Astrocyte (in vitro differentiated cells and primary cell): ENCODE measurements at regions not wholly inside any gene's neighbourhood (a gene's known extent, or its start where the extent isn't known, plus 50 kb on each side); places are given as distances from the start of the nearest gene placed in this dataset.

Source experiments
- DNase-seq: peaks from one replicate; pipeline ENCODE4 v3.0.0-alpha.2; 2010; ENCODE audit warnings: low read depth
- FAIRE-seq: peaks from 2 replicates; lab custom pipeline; 2011; peaks lifted over from hg19 to GRCh38; lab: Jason Lieb, UNC
- H2AFZ ChIP-seq: 2 replicates; pipeline ENCODE4 v1.6.0; 2012; ENCODE audit warnings: low read depth, low read length, inconsistent platforms
- H3K27ac ChIP-seq: 2 replicates; pipeline ENCODE4 v1.5.1; 2011; ENCODE audit warnings: low read depth, low read length, inconsistent platforms
- H3K27me3 ChIP-seq: 2 replicates; pipeline ENCODE4 v1.6.0; 2011; ENCODE audit warnings: low read length, inconsistent platforms; ENCODE audit not compliant: insufficient read depth
- H3K36me3 ChIP-seq: 2 replicates; pipeline ENCODE4 v1.5.1; 2011; ENCODE audit warnings: low read length, inconsistent platforms; ENCODE audit not compliant: insufficient read depth
- H3K4me1 ChIP-seq: 2 replicates; pipeline ENCODE4 v1.5.1; 2011; ENCODE audit warnings: low read length, inconsistent platforms; ENCODE audit not compliant: insufficient read depth
- H3K4me2 ChIP-seq: 2 replicates; pipeline ENCODE4 v1.6.0; 2012; ENCODE audit warnings: low read length, inconsistent platforms
- H3K4me3 ChIP-seq: 2 replicates; pipeline ENCODE4 v1.5.1; 2011; ENCODE audit warnings: low read depth, mild to moderate bottlenecking, low read length, inconsistent platforms; ENCODE audit not compliant: insufficient read depth
- H3K79me2 ChIP-seq: 2 replicates; pipeline ENCODE4 v1.6.0; 2012; ENCODE audit warnings: mild to moderate bottlenecking, low read length, inconsistent platforms; ENCODE audit not compliant: insufficient read depth
- H3K9ac ChIP-seq: 2 replicates; pipeline ENCODE4 v1.6.0; 2012; ENCODE audit warnings: mild to moderate bottlenecking, low read length, inconsistent platforms
- H3K9me3 ChIP-seq: 2 replicates; pipeline ENCODE4 v1.5.1; 2012; ENCODE audit warnings: low read depth, mild to moderate bottlenecking, low read length, inconsistent platforms; ENCODE audit not compliant: insufficient read depth
- H4K20me1 ChIP-seq: 2 replicates; pipeline ENCODE4 v1.6.0; 2012; ENCODE audit warnings: low read length, inconsistent platforms; ENCODE audit not compliant: insufficient read depth
- H3K27ac Mint-ChIP-seq: one replicate; pipeline ENCODE4 v1.8.0; 2021; ENCODE audit warnings: mild to moderate bottlenecking, mixed read lengths; ENCODE audit not compliant: unreplicated experiment
- H3K27me3 Mint-ChIP-seq: one replicate; pipeline ENCODE4 v1.8.0; 2021; ENCODE audit warnings: low read depth, mixed read lengths; ENCODE audit not compliant: unreplicated experiment
- H3K36me3 Mint-ChIP-seq: one replicate; pipeline ENCODE4 v1.8.0; 2021; ENCODE audit warnings: low read depth, mixed read lengths; ENCODE audit not compliant: unreplicated experiment
- H3K4me1 Mint-ChIP-seq: one replicate; pipeline ENCODE4 v1.8.0; 2021; ENCODE audit warnings: low read depth, mixed read lengths; ENCODE audit not compliant: unreplicated experiment
- H3K4me3 Mint-ChIP-seq: one replicate; pipeline ENCODE4 v1.8.0; 2021; ENCODE audit warnings: mild to moderate bottlenecking, moderate library complexity, mixed read lengths; ENCODE audit not compliant: unreplicated experiment
- H3K9me3 Mint-ChIP-seq: one replicate; pipeline ENCODE4 v1.8.0; 2021; ENCODE audit warnings: mild to moderate bottlenecking, mixed read lengths; ENCODE audit not compliant: unreplicated experiment
- EZH2 ChIP-seq: IDR thresholded peaks from 2 replicates; pipeline ENCODE4 v1.6.1; 2012; ENCODE audit warnings: mild to moderate bottlenecking, low read length, inconsistent platforms; ENCODE audit not compliant: insufficient read depth
- TF ChIP-seq, protein P1 (sequence below): IDR thresholded peaks from 2 replicates; pipeline ENCODE4 v1.5.1; 2011; ENCODE audit warnings: low read depth, mild to moderate bottlenecking, inconsistent platforms, low read length, moderate library complexity; ENCODE audit not compliant: insufficient read depth

DNA sequence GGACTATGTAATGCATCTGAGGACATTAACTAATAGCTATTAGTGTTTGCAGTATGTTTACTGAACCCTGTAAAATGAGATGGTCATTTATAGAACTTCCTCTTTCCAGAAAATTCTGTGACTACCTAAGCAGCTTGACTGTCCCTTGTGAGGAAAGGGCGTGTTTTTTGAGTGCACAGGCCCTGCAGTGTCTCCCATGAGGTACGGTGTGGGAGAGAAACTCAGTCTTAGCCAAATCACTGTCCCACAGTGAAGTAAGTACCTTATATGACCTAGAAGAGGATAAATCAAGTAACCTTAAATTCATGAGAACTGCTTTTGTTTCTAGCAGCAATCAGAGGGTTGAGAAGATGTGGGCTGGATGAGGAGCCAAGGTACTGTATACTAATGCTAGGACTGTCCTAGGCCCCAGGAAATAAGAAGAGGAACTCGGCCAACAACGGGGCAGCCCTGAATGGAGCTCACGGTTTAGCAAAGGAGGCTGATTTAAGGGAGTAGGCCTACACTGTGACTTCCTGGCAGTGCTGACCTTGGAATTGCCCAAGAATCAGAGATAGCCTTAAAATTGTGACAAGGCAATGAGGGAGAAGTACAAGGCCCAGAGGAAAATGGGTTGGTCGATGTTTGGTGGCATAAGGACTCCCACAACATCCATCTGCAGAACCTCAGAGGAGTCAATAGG, 103.5 kb upstream of the CTAGE1 start:
- H3K4me3 Mint-ChIP-seq: no peak overlapping the region
- H3K9me3 Mint-ChIP-seq: no peaks in the 10 kb centered on the region
- no peaks in the 10 kb centered on the region for H3K4me1 ChIP-seq
- no peaks in the 10 kb centered on the region for H3K27me3 ChIP-seq
- H3K27me3 Mint-ChIP-seq: peaks cover 3% of the 10 kb centered on the region
- no peak overlapping the region for H3K4me2 ChIP-seq
- no peaks in the 10 kb centered on the region for H4K20me1 ChIP-seq
- no peaks in the 10 kb centered on the region for H3K36me3 ChIP-seq
- no peak overlapping the region for H3K27ac Mint-ChIP-seq
- H3K79me2 ChIP-seq: no peaks in the 10 kb centered on the region
- no peaks in the 10 kb centered on the region for H3K9me3 ChIP-seq
- DNase-seq (no peak), FAIRE-seq (no peak)
- no peak overlapping the region for H3K4me3 ChIP-seq
- no peak for TF ChIP-seq EZH2
- TF ChIP-seq, protein P1, sequence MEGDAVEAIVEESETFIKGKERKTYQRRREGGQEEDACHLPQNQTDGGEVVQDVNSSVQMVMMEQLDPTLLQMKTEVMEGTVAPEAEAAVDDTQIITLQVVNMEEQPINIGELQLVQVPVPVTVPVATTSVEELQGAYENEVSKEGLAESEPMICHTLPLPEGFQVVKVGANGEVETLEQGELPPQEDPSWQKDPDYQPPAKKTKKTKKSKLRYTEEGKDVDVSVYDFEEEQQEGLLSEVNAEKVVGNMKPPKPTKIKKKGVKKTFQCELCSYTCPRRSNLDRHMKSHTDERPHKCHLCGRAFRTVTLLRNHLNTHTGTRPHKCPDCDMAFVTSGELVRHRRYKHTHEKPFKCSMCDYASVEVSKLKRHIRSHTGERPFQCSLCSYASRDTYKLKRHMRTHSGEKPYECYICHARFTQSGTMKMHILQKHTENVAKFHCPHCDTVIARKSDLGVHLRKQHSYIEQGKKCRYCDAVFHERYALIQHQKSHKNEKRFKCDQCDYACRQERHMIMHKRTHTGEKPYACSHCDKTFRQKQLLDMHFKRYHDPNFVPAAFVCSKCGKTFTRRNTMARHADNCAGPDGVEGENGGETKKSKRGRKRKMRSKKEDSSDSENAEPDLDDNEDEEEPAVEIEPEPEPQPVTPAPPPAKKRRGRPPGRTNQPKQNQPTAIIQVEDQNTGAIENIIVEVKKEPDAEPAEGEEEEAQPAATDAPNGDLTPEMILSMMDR: no peak
- H2AFZ ChIP-seq: no peak overlapping the region
- peaks cover 3% of the 10 kb centered on the region for H3K36me3 Mint-ChIP-seq
- no peak overlapping the region for H3K9ac ChIP-seq
- H3K4me1 Mint-ChIP-seq: no peaks in the 10 kb centered on the region
- no peak overlapping the region for H3K27ac ChIP-seq

DNA sequence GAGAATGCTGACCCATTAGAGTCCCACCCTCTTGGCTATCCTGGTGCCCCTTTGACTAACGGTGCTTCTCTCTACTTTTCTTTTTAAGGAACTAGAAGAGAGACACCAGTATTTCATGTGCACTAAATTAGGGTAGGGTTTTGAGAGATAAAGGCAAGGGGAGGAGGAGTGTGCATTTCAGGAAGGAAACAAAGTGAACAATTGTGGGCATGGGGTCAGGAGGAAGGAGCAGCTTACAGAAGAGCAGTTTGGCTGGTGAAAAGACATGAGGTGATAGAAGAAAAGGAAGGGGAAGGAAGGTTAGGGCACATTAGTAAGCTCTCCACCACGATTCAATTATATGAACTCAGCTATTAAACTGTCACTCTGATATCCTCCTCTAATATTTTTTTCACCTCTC, 105.8 kb upstream of the CTAGE1 start:
- Histone ChIP-seq H3K27me3 (no peaks in the 10 kb centered on the region), H3K4me3 (no peak overlapping the region), H4K20me1 (no peaks in the 10 kb centered on the region), H3K4me1 (no peaks in the 10 kb centered on the region), H3K27ac (no peak overlapping the region), H3K36me3 (no peaks in the 10 kb centered on the region), H3K4me2 (no peak overlapping the region), H3K79me2 (no peaks in the 10 kb centered on the region), H3K9ac (no peak overlapping the region), H3K9me3 (no peaks in the 10 kb centered on the region), H2AFZ (no peak overlapping the region)
- H3K27me3 Mint-ChIP-seq: peaks cover 3% of the 10 kb centered on the region
- H3K9me3 Mint-ChIP-seq: peaks cover 2% of the 10 kb centered on the region
- H3K4me1 Mint-ChIP-seq: peaks cover under 1% of the 10 kb centered on the region
- DNase-seq (no peak), FAIRE-seq (no peak)
- TF ChIP-seq, protein P1: no peak
- TF ChIP-seq EZH2: no peak
- H3K4me3 Mint-ChIP-seq: no peak overlapping the region
- H3K36me3 Mint-ChIP-seq: peaks cover 3% of the 10 kb centered on the region
- H3K27ac Mint-ChIP-seq: no peak overlapping the region

DNA sequence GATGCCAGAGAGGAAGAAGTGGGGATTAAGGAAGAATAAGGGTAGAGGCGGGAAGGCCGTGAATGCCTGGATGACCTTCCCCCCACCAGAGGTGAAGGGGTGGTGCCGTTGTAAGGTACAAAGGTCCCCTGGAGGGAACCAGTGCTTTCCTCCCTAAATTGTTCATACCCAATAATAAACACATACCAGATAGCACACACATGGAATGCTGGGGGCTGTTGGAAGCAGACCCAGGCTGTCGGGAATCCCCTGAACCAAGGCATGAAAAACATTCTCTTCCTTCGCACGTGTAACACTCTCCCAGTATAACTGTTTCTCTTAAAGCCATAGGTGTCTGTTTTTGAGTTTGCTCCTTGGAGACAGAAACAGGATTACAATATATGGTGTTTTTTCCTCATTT, 107.1 kb upstream of the CTAGE1 start:
- TF ChIP-seq, protein P1: no peak
- TF ChIP-seq EZH2: no peak
- Histone ChIP-seq H4K20me1 (no peaks in the 10 kb centered on the region), H3K27me3 (no peaks in the 10 kb centered on the region), H3K79me2 (no peaks in the 10 kb centered on the region), H3K4me3 (no peak overlapping the region), H3K36me3 (no peaks in the 10 kb centered on the region), H2AFZ (no peak overlapping the region), H3K4me1 (no peaks in the 10 kb centered on the region), H3K9ac (no peak overlapping the region), H3K9me3 (no peaks in the 10 kb centered on the region), H3K27ac (no peak overlapping the region), H3K4me2 (no peak overlapping the region)
- peaks cover 3% of the 10 kb centered on the region for H3K27me3 Mint-ChIP-seq
- peaks cover 3% of the 10 kb centered on the region for H3K4me1 Mint-ChIP-seq
- no peak for FAIRE-seq
- no peak overlapping the region for H3K4me3 Mint-ChIP-seq
- H3K36me3 Mint-ChIP-seq: peaks cover 3% of the 10 kb centered on the region
- H3K9me3 Mint-ChIP-seq: peaks cover 2% of the 10 kb centered on the region
- DNase-seq: no peak
- H3K27ac Mint-ChIP-seq: no peak overlapping the region
